CD4-positive, alpha-beta T cell treated with Interleukin-4 for 4 hours (primary cell): ENCODE measurements at regions not wholly inside any gene's neighbourhood (a gene's known extent, or its start where the extent isn't known, plus 50 kb on each side); places are given as distances from the start of the nearest gene placed in this dataset.

ENCODE experiments used
- DNase-seq: peaks from one replicate; pipeline ENCODE4 v3.0.0-alpha.2; 2020

DNA sequence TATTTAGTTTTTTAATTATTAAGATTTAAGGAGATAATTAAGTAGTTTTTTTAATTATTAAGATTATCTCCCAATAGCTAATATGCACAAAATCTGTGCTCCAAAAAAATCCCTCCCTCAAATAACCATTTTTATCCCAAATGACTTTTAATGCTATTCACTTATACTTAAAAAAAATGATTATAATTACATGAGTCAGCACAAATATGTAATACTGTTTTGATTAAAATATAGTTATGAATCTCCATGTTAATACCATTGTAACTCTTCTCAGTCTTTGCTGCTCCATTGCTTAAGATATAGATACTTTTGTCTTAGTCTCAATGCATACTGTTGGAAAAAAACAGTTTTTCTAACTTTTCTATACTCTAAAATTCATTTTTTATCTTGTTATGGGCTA is 1121.1 kb upstream of the ADGRL3 start:
- no peak for DNase-seq

DNA sequence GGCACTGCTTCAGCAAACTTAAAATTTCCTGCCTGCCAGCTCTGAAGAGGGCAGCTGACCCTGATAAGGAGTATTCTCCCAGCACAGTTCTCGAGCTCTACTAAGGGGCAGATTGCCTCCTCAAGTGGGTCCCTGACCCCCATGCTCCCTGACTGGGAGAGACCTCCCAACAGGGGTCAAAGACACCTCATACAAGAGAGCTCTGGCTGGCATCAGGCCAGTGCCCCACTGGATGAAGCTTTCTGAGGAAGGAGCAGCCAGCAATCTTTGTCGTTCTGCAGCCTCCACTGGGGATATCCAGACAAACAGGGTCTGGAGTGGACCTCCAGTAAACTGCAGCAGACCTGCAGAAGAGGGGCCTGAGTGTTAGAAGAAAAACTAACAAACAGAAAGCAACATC is 1118.3 kb upstream of the ADGRL3 start:
- no peak for DNase-seq

DNA sequence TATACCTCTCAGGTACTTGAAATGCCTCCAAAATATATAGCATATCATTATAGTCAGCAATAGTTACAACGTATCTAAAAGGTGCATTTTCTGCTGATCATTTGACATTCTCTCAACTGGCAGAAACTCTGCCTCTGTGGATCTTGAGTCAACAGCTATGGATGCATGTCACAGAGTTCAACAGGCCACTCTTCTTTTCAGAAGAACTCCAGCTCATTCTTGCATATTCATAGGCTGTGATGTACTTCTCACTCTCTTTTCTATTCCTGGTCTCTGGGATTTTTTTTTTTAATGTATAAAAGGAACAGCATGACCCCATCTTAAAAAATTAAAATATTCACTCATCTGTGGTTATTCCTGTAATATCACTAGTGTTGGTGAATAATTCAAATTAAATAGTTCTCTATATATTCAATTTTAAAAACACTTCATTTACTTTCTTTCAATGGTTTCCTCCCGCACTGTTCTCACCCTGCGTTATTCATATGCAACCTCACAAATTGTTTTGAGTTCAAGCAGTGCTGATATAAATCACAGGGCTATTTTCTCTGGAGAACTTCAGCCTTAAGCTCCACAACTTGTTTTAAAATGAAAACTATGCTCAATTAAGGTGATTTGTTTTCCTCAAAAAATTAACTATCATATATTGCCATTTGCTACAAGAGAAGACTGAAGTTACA is 1111.2 kb upstream of the ADGRL3 start:
- DNase-seq: no peak

DNA sequence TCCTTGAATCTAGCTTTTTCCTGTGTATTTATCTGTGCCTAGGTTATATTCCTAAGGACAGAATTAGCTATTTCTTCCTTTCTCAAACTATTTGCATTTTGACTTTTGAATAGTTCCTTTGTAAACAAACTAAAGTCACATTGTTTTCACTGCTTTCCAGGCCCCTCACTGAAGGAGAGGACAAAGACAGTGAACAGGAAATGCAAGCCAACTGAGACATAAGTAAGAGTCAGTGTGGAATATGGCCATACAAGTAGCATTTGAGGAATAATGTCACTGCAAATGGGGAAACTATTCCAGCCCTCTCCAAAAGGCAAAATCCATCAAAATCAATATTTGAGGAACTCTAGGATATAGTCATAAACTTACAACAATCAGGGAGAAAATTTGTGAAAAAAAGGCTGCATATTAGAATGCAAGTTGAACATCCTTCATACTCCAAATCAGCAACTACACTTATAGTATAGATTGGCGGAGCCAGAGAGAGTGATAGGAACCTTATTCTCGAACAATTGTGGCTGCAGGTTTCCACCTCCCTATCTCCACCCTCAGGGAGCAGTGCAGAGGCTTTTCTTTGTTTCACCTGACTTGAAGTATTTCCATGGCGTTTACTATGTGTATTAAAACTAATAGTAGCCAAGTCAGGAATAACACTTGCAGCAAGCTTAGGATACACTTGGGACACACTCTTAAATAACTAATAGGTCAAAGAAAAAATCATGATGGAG is 1110.4 kb upstream of the ADGRL3 start:
- DNase-seq: no peak

DNA sequence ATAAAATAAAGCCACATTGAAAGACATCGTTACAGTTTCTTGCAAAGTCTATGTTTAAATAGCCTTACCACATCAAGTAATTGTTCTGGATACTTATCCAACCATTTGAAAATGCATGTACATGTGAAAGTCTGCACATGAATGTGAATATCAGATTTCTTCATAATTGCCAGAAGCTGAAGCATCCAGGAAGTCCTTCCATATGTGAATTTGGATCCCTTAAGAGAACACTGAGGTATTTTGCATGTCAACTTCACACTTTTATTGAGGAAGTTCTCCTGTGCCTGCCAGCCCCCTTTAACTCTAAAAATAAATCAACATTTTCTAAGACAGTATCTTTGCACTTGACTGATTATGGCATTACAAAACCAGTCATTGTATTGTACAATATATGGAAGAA is 1103.5 kb upstream of the ADGRL3 start:
- no peak for DNase-seq

DNA sequence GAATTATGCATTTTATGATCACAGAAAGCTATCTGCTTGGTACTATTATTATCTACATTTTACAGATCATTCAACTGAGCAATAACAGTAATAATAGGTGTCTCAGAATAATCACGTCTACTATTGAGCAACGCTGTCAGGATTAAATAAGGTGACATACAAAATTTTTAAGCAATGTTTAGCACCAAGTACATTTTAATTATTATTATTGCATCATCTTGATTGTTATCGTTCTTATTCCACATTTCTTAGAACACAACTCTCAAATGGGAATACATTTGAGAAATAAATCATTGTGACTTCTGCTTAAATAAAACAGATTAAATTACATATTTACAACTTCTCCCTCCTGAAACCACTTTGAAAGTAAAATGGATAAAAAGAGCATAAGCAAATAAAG is 1083.5 kb upstream of the ADGRL3 start:
- DNase-seq: no peak

DNA sequence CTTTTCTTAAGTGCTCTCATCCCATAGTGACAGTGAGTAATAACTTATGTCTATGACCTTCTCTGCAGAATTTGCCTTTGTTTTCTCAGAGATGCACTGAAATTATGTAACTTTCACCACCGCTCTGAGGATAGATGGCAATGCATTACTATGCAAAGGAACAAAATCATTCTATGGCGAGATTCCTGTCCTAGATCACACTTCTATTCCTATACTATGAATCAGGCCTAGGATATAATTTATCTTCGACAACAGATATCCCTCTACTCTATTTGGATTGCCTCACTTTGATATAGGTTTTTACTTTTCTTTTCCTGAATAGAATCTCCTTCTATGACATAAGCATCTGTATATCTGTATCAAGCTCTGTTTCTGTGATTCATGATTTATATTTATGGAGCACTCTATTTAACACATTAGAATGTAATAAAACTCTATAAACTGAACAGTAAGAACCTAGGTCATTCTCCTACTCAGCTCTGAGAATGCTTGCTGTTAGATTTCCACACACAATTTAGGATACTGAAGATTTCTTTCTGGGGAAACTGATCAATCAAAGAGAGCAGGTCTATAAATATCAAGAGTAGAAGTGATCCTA is 1082.3 kb upstream of the ADGRL3 start:
- DNase-seq: no peak

DNA sequence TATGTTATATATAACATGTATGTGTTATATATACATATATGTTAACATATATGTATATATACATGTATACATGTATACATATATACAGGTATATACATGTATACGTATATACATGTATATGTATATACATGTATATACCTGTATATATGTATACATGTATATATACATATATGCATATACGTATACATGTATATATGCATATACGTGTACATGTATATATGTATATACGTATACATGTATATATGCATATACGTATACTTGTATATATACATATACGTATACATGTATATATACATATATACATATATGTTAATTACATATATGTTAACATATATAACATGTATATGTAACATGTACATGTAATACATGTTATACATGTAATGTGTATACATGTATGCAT is 1077.3 kb upstream of the ADGRL3 start:
- DNase-seq: no peak

DNA sequence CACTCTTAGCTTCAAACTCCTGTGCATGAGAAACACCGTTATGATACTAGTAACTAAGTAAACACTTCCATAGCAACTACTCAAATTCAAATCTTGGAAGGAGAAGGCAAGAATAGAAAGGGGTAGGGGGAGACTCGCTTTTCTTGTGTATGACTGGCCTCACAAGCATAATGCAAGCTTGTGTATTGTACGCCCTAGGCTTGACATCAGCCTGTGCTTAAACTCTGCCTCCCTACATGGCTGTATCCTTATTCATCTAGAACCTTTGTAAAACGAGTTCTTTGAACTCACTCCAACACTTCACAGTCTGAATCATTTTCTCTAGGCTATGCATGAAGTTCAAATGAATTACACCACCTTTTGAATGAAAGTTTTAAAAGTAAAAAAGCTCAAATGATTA is 1071.2 kb upstream of the ADGRL3 start:
- DNase-seq: no peak

DNA sequence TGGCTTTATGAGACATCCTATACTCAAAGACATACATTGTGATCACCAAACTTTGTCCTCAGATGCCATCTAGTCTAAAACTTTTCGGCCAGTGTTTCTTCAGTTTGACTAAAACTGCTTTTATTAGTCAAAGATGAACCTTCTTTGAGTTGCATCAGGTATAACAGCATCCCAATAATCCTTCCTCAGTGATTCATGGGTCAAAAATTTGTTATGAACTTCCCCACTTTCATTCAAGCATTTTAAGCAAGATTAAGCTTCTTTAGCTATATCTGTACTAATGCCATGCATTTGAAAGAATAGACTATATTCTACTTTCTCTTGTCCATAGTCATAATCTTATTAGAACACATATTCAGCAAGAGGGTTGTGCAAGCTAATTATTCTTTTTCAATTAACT is 1070.4 kb upstream of the ADGRL3 start:
- DNase-seq: no peak

DNA sequence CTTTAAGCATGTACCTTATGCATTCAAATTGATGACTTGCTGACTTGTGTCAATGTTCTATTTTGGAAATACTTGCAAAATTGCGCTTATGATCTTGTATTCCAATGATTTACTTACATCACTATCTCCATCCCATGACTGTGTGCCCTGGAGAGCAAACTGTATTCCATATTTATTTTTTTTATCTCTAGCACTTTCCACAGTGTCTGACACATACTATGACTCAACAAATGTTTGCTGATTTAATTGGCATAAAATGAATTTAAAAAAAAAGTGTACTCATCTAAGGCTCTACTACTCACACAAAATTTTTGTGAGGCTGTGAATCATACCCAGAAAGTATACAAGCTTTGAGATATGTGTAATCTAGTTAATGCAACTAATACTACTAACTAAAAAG is 1066.8 kb upstream of the ADGRL3 start:
- DNase-seq: no peak

DNA sequence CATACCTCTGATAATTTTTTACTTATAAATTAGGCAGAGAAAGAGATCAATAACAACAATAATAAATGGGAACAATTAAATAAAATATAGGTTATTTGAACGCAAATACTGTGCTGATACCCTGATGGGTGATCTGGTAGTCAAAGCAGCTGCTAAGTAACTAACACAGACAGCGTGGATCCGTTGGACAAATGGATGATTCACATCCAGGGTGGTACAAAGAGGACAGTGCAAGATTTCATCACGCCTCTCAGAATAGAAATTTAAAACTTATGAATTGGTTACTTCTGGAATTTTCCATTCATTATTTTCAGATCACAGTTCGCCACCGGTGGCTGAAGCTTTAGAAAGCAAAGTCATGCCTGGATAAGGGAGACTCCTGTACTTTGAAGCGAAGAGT is 1066.0 kb upstream of the ADGRL3 start:
- DNase-seq: no peak

DNA sequence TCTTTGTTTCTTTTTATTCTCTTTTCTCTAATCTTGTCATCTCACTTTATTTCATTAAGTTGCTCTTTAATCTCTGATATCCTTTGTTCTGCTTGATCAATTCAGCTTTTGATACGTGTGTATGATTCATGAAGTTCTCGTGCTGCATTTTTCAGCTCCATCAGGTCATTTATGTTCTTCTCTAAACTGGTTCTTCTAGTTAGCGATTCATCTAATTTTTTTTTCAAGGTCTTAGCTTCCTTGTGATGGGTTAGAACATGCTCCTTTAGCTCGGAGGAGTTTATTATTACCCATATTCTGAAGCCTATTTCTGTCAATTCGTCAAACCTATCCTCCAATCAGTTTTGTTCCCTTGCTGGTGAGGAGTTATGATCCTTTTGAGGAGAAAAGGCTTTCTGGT is 1045.0 kb upstream of the ADGRL3 start:
- DNase-seq: no peak

DNA sequence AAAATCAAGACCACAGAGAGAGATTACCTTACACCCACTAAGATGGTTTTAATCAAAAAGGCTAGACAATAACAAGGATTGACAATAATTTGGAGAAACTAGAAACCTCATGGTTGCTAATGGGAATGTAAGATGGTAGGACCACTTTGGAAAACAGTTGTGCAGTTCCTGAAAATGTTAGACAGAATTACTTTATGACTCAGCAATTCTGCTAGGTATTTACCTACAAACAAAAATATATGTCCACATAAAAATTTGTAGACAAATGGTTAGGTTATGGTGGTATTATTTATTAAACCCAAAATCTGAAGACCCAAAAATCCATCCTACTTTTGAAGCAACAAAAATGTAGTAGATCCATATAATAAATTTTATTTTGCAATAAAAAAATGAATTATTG is 1027.0 kb upstream of the ADGRL3 start:
- DNase-seq: no peak

DNA sequence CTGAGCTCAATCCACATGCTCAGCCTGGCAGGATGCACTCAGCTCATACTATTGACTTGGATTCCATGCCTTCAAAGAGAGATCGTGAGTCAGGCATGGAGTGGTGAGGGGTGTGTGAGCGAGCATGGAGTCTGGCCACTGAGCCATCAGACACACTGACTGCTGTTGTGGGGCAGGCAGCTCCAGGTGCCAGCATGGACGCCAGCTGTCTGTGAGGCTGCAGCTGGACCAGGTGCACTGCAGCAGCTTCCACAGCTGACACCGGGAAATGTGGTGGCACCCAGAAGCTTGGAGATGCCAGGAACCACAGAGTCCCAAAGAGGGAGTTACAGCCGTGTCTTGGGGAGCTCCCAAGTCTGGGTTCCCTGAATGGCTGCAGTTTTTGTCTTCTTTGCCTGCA is 1026.4 kb upstream of the ADGRL3 start:
- DNase-seq: no peak

DNA sequence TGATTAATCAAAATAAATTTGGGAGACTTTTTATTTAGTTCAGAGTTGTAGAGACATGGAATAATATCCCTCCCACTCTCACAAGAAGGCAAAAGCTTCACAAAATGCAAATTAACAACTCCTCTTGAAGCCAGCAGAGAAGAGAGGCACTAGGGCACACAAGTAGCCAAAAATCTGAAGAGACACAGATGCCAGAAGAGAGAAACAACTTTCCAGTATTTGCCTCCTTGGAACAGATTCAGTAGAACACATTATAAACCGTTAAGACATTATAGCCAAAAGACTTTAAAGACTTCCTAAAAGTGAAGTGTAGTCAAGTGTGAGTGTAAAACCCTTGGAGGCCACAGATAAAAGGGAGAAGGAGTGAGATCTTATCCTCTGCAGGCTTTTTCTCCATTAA is 1024.9 kb upstream of the ADGRL3 start:
- no peak for DNase-seq

DNA sequence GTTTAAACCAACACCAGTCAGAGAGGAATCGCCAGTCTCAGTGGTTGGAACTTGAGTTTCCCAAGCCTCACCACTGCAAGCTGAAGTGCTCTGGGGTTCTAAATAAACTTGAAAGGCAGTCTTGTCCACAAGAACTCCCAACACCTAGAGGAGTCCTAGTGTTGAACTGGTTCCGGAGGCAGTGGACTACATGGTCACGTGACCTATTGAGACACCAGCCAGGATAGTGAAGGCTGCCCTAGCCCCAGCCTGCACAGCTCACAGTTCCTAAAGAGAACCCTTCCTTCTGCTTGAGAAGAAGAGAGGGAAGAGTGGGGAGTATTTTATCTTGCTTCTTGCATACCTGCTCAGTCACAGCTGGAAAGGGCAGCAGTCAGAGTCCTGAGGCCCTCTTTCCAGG is 1012.7 kb upstream of the ADGRL3 start:
- DNase-seq: no peak

DNA sequence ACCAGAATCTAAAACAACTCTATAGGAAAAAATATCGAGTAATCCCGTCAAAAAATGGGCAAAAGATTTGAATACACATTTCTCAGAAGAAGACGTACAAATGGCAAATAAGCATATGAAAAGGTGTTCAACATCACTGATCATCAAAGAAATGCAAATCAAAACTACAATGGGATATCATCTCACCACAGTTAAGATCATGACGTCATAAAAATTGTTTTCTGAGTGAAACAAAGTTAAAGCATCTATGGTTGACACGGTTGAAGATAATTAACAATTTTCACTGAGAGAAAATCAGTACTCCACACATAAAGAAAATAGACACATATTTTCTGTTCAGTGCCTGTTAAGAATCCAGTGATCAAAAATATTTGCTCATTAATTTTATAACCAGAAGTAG is 1010.8 kb upstream of the ADGRL3 start:
- no peak for DNase-seq

DNA sequence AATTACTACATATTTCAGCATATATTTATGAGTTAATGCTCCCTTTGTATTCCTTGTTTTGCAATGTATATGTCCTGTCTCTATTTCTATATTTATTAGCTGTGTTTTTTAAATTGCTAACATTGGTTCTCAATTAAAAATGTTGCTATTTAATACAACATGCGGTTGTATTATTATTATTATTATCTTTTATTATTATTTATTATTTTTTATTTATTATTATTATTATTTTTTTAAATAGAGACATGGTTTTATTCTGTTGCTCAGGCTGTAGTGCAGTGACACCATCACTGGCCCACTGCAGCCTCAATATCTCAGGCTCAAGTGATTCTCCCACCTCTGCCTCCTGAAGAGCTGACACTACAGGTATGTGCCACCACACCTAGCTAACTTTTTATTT is 1005.9 kb upstream of the ADGRL3 start:
- DNase-seq: no peak

DNA sequence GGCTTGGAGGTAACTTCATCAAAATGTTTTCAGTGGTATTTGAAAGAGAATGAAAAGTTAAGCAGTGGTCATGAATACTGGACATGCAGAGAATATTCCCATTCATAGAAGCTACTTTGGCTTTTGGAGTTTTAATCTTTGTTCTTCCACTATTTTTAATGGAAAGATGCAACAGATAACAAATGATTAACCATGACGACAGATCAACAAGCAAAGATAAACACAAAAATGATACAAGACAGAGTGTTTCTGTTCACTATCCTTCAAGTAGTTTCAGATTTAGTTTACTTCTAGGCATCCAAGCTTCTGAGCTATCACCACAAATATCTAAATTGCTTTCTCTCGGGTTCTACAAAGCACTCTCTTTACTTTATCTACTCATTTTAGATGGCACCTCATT is 1004.9 kb upstream of the ADGRL3 start:
- DNase-seq: no peak

DNA sequence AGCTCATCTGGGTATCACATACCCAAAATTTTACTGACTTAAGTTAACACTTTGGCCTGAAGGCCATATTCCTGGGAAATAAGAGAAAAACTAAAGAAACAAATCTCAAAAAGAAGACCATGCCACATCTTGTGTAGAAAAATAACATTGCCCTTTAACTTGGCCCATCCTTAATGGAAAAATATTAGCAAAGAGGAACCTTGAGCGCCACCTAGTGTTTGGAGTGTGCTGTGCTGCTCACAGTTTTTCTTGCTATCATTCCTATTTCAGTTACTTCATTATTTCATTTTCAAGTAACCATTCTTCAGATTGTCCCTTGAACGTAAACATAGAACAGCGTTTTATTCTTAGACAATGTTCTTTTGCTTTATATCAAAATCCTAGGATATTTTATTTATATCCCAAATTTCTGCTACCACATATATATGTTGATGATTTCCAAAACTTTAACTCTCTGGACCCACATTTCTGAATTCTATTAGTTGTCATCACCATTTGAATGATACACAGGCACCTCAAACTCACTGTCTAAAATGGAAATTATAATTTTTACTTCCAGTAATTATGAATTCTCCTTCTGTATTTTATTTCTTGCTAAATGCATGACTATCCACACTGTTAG is 999.0 kb upstream of the ADGRL3 start:
- peak; percentile 1 for DNase-seq

DNA sequence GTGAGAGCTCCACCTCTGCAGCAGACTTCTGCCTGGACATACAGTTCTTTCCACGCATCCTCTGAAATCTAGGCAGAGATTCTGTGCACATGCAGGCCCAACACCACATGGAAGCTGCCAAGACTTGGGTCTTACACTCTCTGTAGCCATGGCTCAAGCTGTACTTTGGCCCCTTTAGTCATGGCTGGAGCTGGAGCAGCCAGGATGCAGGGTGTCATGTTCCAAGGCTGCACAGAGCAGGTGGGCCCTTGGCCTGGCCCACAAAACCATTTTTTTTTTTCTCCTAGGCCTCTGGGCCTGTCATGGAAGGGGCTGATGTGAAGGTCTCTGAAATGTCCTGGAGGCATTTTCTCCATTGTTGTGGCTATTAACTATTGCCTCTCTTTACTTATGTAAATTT is 990.5 kb upstream of the ADGRL3 start:
- DNase-seq: no peak

DNA sequence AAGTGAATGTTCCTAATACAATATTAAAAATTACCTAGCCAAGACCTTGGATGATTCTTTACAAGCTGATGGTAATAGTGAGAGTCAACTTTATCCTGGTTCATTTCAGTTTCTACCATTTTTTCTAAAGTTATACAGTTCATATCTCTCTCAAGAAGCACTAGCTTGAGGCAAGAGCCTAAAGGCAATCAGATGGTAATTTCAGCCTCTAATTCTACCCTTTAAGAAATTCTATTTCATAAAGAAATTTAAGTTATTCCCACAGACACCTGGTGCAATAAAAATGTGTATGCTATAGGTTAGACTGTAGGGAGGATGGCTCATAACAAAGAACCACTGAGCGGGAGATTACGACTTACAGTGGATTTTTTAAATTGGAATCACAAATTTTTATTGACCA is 984.2 kb upstream of the ADGRL3 start:
- DNase-seq: no peak

DNA sequence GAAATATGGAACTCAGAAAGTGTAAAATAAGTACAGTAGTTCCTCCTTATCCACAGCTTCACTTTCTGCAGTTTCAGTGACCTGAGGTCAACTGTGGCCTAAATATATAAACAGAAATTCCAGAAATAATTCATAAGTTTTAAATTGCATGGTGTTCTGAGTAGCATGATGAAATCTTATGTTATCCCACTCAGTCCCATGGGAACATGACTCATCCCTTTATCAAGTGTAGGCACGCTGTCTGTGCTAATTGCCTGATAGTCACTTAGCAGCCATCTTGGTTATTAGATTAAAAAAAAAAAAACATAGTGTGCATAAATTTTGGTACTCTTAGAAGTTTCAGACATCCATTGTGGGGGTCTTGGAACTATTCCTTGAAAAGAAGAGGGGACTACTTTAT is 983.4 kb upstream of the ADGRL3 start:
- no peak for DNase-seq
